HCT116 (cell line): ENCODE measurements at regions not wholly inside any gene's neighbourhood (a gene's known extent, or its start where the extent isn't known, plus 50 kb on each side); places are given as distances from the start of the nearest gene placed in this dataset.

Experiments
- ATAC-seq: fragments of 200-7000 bp; cut with Tn5 transposase; 2 replicates; pipeline ENCODE4 v1.9.1; 2020; ENCODE audit warnings: mild to moderate bottlenecking, moderate library complexity
- BruUV-seq: library from RNA; stranded (reverse); fragments of 400-500 nt; replicated peaks from 2 replicates; lab custom pipeline; 2021; lab: Mats Ljungman, UMichigan
- CTCF ChIA-PET: fragments of 300-600 bp; sonication (Branson Sonifier 250); formaldehyde crosslinking; loops from one replicate; lab custom pipeline; 2021; ENCODE audit warnings: antibody characterized with exemption; lab: Charles Lee
- POLR2A ChIA-PET: fragments of 300-600, 350-600 bp; sonication (Branson Sonifier 250); formaldehyde crosslinking; loops from one replicate; lab custom pipeline; 2021; ENCODE audit warnings: antibody characterized with exemption; lab: Charles Lee
- RAD21 ChIA-PET, 2 experiments: fragments of 300-600 bp; sonication (Branson Sonifier 250); formaldehyde crosslinking; loops; one replicate each; lab custom pipeline; 2023; ENCODE audit warnings: low total read pairs in 2 of 2; ENCODE audit not compliant: uncharacterized antibody in 2 of 2, unreplicated experiment in 2 of 2, low non-redundant PET in 1 of 2; lab: Charles Lee
- DNase-seq: peaks from one replicate; pipeline ENCODE4 v3.0.0-alpha.2; 2010; ENCODE audit warnings: low read depth, low spot score
- H2AFZ ChIP-seq: fragments of 200-600 bp; shearing (Covaris generic), sonication (generic); 2 replicates; pipeline ENCODE4 v1.6.1; 2017; ENCODE audit warnings: low read depth, mixed run types, mixed read lengths, antibody characterized with exemption, low read length; ENCODE audit not compliant: poor library complexity, severe bottlenecking
- H3K27ac ChIP-seq: 2 replicates; pipeline ENCODE4 v1.5.1; 2012; ENCODE audit warnings: low read depth, low read length
- H3K27me3 ChIP-seq: fragments of 200-600 bp; sonication (generic); 2 replicates; pipeline ENCODE4 v1.6.1; 2016; ENCODE audit warnings: mixed run types, low read length, mixed read lengths; ENCODE audit not compliant: insufficient read depth
- H3K36me3 ChIP-seq, 2 experiments: fragments of 200-500 bp in 1 of 2; fragments of 200-600 bp in 1 of 2; sonication (Bioruptor generic) in 1 of 2; sonication (generic) in 1 of 2; 2 replicates each; pipeline versions ENCODE4 v1.5.1 to v1.6.1; 2014 to 2016; ENCODE audit warnings: low read length in 2 of 2, inconsistent platforms in 1 of 2, mixed read lengths in 1 of 2, mixed run types in 1 of 2; ENCODE audit not compliant: insufficient read depth in 2 of 2, control insufficient read depth in 1 of 2
- H3K4me1 ChIP-seq, 2 experiments: fragments of 200-600 bp in 1 of 2; sonication (generic) in 1 of 2; 2 replicates each; pipeline versions ENCODE4 v1.5.1 to v1.6.1; 2012 to 2017; ENCODE audit warnings: low read length in 2 of 2, inconsistent platforms in 1 of 2, mild to moderate bottlenecking in 1 of 2, mixed read lengths in 1 of 2, mixed run types in 1 of 2, moderate library complexity in 1 of 2; ENCODE audit not compliant: insufficient read depth in 2 of 2, control insufficient read depth in 1 of 2
- H3K4me2 ChIP-seq: fragments of 200-600 bp; sonication (generic); 2 replicates; pipeline ENCODE4 v1.6.1; 2017; ENCODE audit warnings: mixed run types, low read length, mixed read lengths
- H3K4me3 ChIP-seq, 2 experiments: fragments of 200-600 bp in 1 of 2; sonication (generic) in 1 of 2; replicated peaks in 1 of 2; 2 replicates each; pipeline ENCODE4 v1.5.1; 2011 to 2016; ENCODE audit warnings: low read length in 2 of 2, control low read depth in 1 of 2, low read depth in 1 of 2, mild to moderate bottlenecking in 1 of 2, mixed read lengths in 1 of 2, mixed run types in 1 of 2
- H3K79me2 ChIP-seq: fragments of 200-600 bp; sonication (generic); 2 replicates; pipeline ENCODE4 v1.6.1; 2017; ENCODE audit warnings: mild to moderate bottlenecking, mixed run types, low read length, moderate library complexity, mixed read lengths; ENCODE audit not compliant: insufficient read depth
- H3K9ac ChIP-seq: fragments of 200-600 bp; sonication (generic); 2 replicates; pipeline ENCODE4 v1.6.1; 2016; ENCODE audit warnings: low read length, mixed read lengths
- H3K9me2 ChIP-seq: fragments of 200-600 bp; sonication (generic), shearing (Covaris generic); 2 replicates; pipeline ENCODE4 v1.6.1; 2017; ENCODE audit warnings: mixed run types, mild to moderate bottlenecking, moderate library complexity; ENCODE audit not compliant: insufficient read depth
- H3K9me3 ChIP-seq, 2 experiments: fragments of 200-500 bp in 1 of 2; fragments of 200-600 bp in 1 of 2; sonication (Bioruptor generic) in 1 of 2; sonication (generic) in 1 of 2; 2 replicates each; pipeline ENCODE4 v1.6.1; 2014 to 2017; ENCODE audit warnings: low read length in 2 of 2, mixed read lengths in 2 of 2, inconsistent platforms in 1 of 2, low read depth in 1 of 2, mild to moderate bottlenecking in 1 of 2, mixed run types in 1 of 2, moderate library complexity in 1 of 2; ENCODE audit not compliant: control insufficient read depth in 1 of 2, insufficient read depth in 1 of 2
- H4K20me1 ChIP-seq: fragments of 200-600 bp; sonication (generic), shearing (Covaris generic); 2 replicates; pipeline ENCODE4 v1.6.1; 2017; ENCODE audit warnings: mixed run types, mild to moderate bottlenecking, moderate library complexity; ENCODE audit not compliant: insufficient read depth
- CBX3 ChIP-seq: IDR thresholded peaks from 2 replicates; pipeline ENCODE4 v1.6.1; 2012; ENCODE audit warnings: low read depth
- CEBPB ChIP-seq: IDR thresholded peaks from 2 replicates; pipeline ENCODE4 v1.6.1; 2012; ENCODE audit warnings: low read depth
- ELF1 ChIP-seq: IDR thresholded peaks from 2 replicates; pipeline ENCODE4 v1.6.1; 2012; ENCODE audit warnings: low read depth, borderline replicate concordance
- FOSL1 ChIP-seq: IDR thresholded peaks from 2 replicates; pipeline ENCODE4 v1.6.1; 2012; ENCODE audit warnings: low read depth
- JUND ChIP-seq: IDR thresholded peaks from 2 replicates; pipeline ENCODE4 v1.6.1; 2012
- POLR2A ChIP-seq: IDR thresholded peaks from 2 replicates; pipeline ENCODE4 v1.7.0; 2011; ENCODE audit warnings: borderline replicate concordance; ENCODE audit not compliant: insufficient read depth, insufficient read length; ENCODE audit errors: extremely low read depth
- POLR2AphosphoS5 ChIP-seq: IDR thresholded peaks from 2 replicates; pipeline ENCODE4 v1.6.1; 2011; ENCODE audit warnings: mild to moderate bottlenecking, low read depth, low read length, moderate library complexity
- SIN3A ChIP-seq: IDR thresholded peaks from 2 replicates; pipeline ENCODE4 v1.6.1; 2012; ENCODE audit warnings: low read depth
- SP1 ChIP-seq: IDR thresholded peaks from 2 replicates; pipeline ENCODE4 v1.6.1; 2012; ENCODE audit warnings: low read depth
- SRF ChIP-seq: IDR thresholded peaks from 2 replicates; pipeline ENCODE4 v1.6.1; 2012; ENCODE audit warnings: low read depth
- TCF7L2 ChIP-seq: IDR thresholded peaks from 2 replicates; pipeline ENCODE4 v1.7.0; 2011; ENCODE audit warnings: borderline replicate concordance, inconsistent platforms; ENCODE audit not compliant: insufficient read depth, insufficient read length; ENCODE audit errors: extremely low read depth
- YY1 ChIP-seq: IDR thresholded peaks from 2 replicates; pipeline ENCODE4 v1.6.1; 2011; ENCODE audit warnings: low read length, low read depth, moderate library complexity, mild to moderate bottlenecking; ENCODE audit not compliant: insufficient replicate concordance; ENCODE audit errors: extremely low read depth
- ZFX ChIP-seq: fragments of 450-650 bp; IDR thresholded peaks from 2 replicates; pipeline ENCODE4 v1.6.1; 2017
- intact Hi-C: fragments of 100-400 bp; cut with micrococcal nuclease; formaldehyde crosslinking; loops from 2 replicates; pipeline ENCODE4 v1.10.0; 2022
- TF ChIP-seq, protein P1 (sequence below): IDR thresholded peaks from 2 replicates; pipeline ENCODE4 v1.6.1; 2012; ENCODE audit warnings: low read depth
- TF ChIP-seq, protein P2 (sequence below), 3 experiments: fragments of 200-600 bp in 1 of 3; sonication (generic) in 1 of 3; IDR thresholded peaks in 2 of 3; conservative IDR thresholded peaks in 1 of 3; 2 replicates each; pipeline ENCODE4 v1.5.1; 2012 to 2017; ENCODE audit warnings: low read depth in 2 of 3, low read length in 2 of 3, antibody characterized with exemption in 1 of 3, borderline replicate concordance in 1 of 3, control low read depth in 1 of 3, mild to moderate bottlenecking in 1 of 3, mixed read lengths in 1 of 3, mixed run types in 1 of 3, moderate library complexity in 1 of 3; ENCODE audit not compliant: insufficient read depth in 1 of 3
- TF ChIP-seq, protein P3 (sequence below): IDR thresholded peaks from 2 replicates; pipeline ENCODE4 v1.6.1; 2012
- TF ChIP-seq, protein P4 (sequence below): IDR thresholded peaks from 2 replicates; pipeline ENCODE4 v1.6.1; 2012

DNA sequence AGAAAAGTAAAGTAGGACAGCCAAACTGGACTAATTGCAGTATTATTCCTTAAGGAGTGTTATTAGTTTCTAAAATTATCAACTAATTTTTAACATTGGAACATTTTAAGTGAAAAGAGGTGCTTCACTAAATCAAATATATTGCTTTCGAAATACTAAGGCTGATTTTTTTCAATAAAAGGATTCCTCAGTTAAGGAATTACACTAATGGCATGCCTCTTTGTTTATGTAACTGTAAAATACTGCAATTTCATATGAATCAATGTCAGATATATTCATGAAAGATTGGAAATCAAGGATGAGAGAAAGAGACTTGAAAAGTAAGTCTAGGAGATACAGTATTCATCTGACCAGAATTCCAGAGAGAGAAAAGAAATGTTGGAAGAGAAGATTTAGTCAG is 129.8 kb downstream of the TANC2 start:
- Histone ChIP-seq H3K9me2 (no peaks in the 10 kb centered on the region), H3K4me3 (no peak overlapping the region), H3K9ac (no peak overlapping the region)
- intact Hi-C loops, result no loop called here
- TF ChIP-seq POLR2AphosphoS5 (no peak), SIN3A (no peak), CBX3 (no peak), POLR2A (no peak)
- TF ChIP-seq, all 23 proteins: peak for 0
- no peak for ATAC-seq
- POLR2A ChIA-PET, result no interaction called here
- H3K9me3 ChIP-seq, result no peaks in the 10 kb centered on the region
- CTCF ChIA-PET, result no interaction called here
- no peaks in the 10 kb centered on the region for H3K4me1 ChIP-seq
- no peaks in the 10 kb centered on the region for H3K27me3 ChIP-seq
- no peak overlapping the region for H3K4me2 ChIP-seq
- H3K27ac ChIP-seq, result no peak overlapping the region
- RAD21 ChIA-PET, result no interaction called here
- no peak for DNase-seq
- BruUV-seq, result no TSS peak
- no peaks in the 10 kb centered on the region for H3K79me2 ChIP-seq
- H4K20me1 ChIP-seq, result no peaks in the 10 kb centered on the region
- no peaks in the 10 kb centered on the region for H3K36me3 ChIP-seq
- no peak overlapping the region for H2AFZ ChIP-seq

DNA sequence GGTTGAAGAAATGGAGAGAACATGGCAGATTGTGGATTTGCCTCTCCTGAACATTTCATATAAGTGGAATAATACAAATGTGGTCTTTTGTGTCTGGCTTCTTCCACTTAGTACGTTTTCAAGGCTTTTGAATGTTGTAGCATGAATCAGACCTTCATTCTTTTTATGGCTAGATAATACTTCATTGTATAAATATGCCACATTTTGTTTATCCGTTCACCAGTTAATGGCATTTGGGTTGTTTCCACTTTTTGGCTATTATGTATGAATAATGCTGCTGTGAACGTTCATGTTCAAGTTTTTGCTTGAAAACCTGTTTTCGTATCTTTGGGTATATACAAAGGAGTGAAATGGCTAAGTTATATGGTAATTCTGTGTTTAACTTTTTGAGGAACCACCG is 130.4 kb downstream of the TANC2 start:
- Histone ChIP-seq H3K4me2 (no peak overlapping the region), H3K27me3 (no peaks in the 10 kb centered on the region), H3K4me3 (no peak overlapping the region), H3K36me3 (no peaks in the 10 kb centered on the region), H4K20me1 (no peaks in the 10 kb centered on the region), H3K9ac (no peak overlapping the region), H3K9me2 (no peaks in the 10 kb centered on the region), H3K9me3 (no peaks in the 10 kb centered on the region), H3K27ac (no peak overlapping the region), H3K79me2 (no peaks in the 10 kb centered on the region), H3K4me1 (no peaks in the 10 kb centered on the region), H2AFZ (no peak overlapping the region)
- intact Hi-C loops, result no loop called here
- CTCF ChIA-PET, result no interaction called here
- TF ChIP-seq SP1 (no peak), SIN3A (no peak), ZFX (no peak), POLR2A (no peak), TCF7L2 (no peak), JUND (no peak), SRF (no peak), ELF1 (no peak), FOSL1 (no peak), CEBPB (no peak), YY1 (no peak)
- TF ChIP-seq, protein P1, sequence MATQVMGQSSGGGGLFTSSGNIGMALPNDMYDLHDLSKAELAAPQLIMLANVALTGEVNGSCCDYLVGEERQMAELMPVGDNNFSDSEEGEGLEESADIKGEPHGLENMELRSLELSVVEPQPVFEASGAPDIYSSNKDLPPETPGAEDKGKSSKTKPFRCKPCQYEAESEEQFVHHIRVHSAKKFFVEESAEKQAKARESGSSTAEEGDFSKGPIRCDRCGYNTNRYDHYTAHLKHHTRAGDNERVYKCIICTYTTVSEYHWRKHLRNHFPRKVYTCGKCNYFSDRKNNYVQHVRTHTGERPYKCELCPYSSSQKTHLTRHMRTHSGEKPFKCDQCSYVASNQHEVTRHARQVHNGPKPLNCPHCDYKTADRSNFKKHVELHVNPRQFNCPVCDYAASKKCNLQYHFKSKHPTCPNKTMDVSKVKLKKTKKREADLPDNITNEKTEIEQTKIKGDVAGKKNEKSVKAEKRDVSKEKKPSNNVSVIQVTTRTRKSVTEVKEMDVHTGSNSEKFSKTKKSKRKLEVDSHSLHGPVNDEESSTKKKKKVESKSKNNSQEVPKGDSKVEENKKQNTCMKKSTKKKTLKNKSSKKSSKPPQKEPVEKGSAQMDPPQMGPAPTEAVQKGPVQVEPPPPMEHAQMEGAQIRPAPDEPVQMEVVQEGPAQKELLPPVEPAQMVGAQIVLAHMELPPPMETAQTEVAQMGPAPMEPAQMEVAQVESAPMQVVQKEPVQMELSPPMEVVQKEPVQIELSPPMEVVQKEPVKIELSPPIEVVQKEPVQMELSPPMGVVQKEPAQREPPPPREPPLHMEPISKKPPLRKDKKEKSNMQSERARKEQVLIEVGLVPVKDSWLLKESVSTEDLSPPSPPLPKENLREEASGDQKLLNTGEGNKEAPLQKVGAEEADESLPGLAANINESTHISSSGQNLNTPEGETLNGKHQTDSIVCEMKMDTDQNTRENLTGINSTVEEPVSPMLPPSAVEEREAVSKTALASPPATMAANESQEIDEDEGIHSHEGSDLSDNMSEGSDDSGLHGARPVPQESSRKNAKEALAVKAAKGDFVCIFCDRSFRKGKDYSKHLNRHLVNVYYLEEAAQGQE, result no peak
- TF ChIP-seq, protein P2, sequence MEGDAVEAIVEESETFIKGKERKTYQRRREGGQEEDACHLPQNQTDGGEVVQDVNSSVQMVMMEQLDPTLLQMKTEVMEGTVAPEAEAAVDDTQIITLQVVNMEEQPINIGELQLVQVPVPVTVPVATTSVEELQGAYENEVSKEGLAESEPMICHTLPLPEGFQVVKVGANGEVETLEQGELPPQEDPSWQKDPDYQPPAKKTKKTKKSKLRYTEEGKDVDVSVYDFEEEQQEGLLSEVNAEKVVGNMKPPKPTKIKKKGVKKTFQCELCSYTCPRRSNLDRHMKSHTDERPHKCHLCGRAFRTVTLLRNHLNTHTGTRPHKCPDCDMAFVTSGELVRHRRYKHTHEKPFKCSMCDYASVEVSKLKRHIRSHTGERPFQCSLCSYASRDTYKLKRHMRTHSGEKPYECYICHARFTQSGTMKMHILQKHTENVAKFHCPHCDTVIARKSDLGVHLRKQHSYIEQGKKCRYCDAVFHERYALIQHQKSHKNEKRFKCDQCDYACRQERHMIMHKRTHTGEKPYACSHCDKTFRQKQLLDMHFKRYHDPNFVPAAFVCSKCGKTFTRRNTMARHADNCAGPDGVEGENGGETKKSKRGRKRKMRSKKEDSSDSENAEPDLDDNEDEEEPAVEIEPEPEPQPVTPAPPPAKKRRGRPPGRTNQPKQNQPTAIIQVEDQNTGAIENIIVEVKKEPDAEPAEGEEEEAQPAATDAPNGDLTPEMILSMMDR (IDR thresholded peaks at IDR 0.05 in 2 of 3, conservative IDR thresholded peaks at IDR 0.05 in 1 of 3; ENCODE audit: borderline replicate concordance in 1 of 3, insufficient read depth in 1 of 3, low read depth in 2 of 3, low read length in 2 of 3), result no peak
- TF ChIP-seq, protein P3, sequence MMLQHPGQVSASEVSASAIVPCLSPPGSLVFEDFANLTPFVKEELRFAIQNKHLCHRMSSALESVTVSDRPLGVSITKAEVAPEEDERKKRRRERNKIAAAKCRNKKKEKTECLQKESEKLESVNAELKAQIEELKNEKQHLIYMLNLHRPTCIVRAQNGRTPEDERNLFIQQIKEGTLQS, result no peak
- TF ChIP-seq, protein P4, sequence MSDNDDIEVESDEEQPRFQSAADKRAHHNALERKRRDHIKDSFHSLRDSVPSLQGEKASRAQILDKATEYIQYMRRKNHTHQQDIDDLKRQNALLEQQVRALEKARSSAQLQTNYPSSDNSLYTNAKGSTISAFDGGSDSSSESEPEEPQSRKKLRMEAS, result no peak
- ATAC-seq (no peak), DNase-seq (no peak)
- RAD21 ChIA-PET, result no interaction called here
- no TSS peak for BruUV-seq
- POLR2A ChIA-PET, result no interaction called here
